Mammary epithelial cell (primary cell): ENCODE measurements at regions not wholly inside any gene's neighbourhood (a gene's known extent, or its start where the extent isn't known, plus 50 kb on each side); places are given as distances from the start of the nearest gene placed in this dataset.
"Not testable (repeated sequence)": the region's sequence is repeated elsewhere in the genome, so short reads cannot be mapped to it uniquely, and the experiment has no call there.

Source experiments
- EZH2 ChIP-seq: IDR thresholded peaks from 2 replicates; pipeline ENCODE4 v1.6.1; 2012; ENCODE audit warnings: low read length, inconsistent platforms, borderline replicate concordance
- TF ChIP-seq, protein P1 (sequence below), 2 donors: IDR thresholded peaks in 1 of 2; conservative IDR thresholded peaks in 1 of 2; 2 replicates each; pipeline ENCODE4 v1.5.1; 2011 to 2012; ENCODE audit warnings: inconsistent platforms in 2 of 2, low read length in 2 of 2, mild to moderate bottlenecking in 2 of 2, control low read depth in 1 of 2, low read depth in 1 of 2; ENCODE audit not compliant: insufficient read depth in 1 of 2; ENCODE audit errors: extremely low read depth in 1 of 2

DNA sequence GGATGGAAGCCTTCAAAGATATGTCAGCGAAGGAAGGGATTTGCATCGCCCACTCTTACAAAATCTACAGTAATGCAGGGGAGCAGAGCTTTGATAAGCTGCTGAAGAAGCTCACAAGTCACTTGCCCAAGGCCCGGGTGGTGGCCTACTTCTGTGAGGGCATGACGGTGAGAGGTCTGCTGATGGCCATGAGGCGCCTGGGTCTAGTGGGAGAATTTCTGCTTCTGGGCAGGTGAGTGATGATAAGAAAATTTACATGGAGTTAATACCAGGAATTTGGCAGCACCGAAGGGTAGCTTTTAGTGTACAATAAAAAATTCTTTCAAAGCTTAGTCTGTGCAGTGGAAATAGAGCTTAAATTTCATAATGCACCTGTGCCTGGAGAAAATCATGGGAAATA, 168.3 kb upstream of the OR4C13 start:
- TF ChIP-seq, protein P1, sequence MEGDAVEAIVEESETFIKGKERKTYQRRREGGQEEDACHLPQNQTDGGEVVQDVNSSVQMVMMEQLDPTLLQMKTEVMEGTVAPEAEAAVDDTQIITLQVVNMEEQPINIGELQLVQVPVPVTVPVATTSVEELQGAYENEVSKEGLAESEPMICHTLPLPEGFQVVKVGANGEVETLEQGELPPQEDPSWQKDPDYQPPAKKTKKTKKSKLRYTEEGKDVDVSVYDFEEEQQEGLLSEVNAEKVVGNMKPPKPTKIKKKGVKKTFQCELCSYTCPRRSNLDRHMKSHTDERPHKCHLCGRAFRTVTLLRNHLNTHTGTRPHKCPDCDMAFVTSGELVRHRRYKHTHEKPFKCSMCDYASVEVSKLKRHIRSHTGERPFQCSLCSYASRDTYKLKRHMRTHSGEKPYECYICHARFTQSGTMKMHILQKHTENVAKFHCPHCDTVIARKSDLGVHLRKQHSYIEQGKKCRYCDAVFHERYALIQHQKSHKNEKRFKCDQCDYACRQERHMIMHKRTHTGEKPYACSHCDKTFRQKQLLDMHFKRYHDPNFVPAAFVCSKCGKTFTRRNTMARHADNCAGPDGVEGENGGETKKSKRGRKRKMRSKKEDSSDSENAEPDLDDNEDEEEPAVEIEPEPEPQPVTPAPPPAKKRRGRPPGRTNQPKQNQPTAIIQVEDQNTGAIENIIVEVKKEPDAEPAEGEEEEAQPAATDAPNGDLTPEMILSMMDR (conservative IDR thresholded peaks at IDR 0.05 in 1 of 2, IDR thresholded peaks at IDR 0.05 in 1 of 2; ENCODE audit: extremely low read depth in 1 of 2, insufficient read depth in 1 of 2, low read depth in 1 of 2, low read length in 2 of 2): not testable (repeated sequence)
- TF ChIP-seq EZH2: not testable (repeated sequence)
